Ascending aorta (tissue), 2 donors: ENCODE measurements at regions not wholly inside any gene's neighbourhood (a gene's known extent, or its start where the extent isn't known, plus 50 kb on each side); places are given as distances from the start of the nearest gene placed in this dataset.

Experiments
- DNase-seq, 2 donors: peaks; one replicate each; pipeline ENCODE4 v3.0.0-alpha.2; 2019; ENCODE audit warnings: low spot score in 2 of 2
- H3K27ac ChIP-seq, 2 donors: fragments of 200-600 bp; sonication (generic); one replicate each; pipeline ENCODE4 v1.5.1; 2016 to 2017; ENCODE audit warnings: mild to moderate bottlenecking in 1 of 2
- H3K27me3 ChIP-seq: fragments of 200-600 bp; sonication (generic); one replicate; pipeline ENCODE4 v1.5.1; 2017
- H3K36me3 ChIP-seq, 2 donors: fragments of 200-600 bp; sonication (generic); one replicate each; pipeline ENCODE4 v1.5.1; 2016
- H3K4me1 ChIP-seq, 2 donors: fragments of 200-600 bp; sonication (generic); one replicate each; pipeline ENCODE4 v1.5.1; 2016 to 2017; ENCODE audit warnings: mild to moderate bottlenecking in 1 of 2
- H3K4me3 ChIP-seq, 2 donors: fragments of 200-600 bp; sonication (generic); one replicate each; pipeline ENCODE4 v1.5.1; 2016 to 2017; ENCODE audit warnings: mild to moderate bottlenecking in 1 of 2
- H3K9me3 ChIP-seq, 2 donors: fragments of 200-600 bp; sonication (generic); one replicate each; pipeline ENCODE4 v1.5.1; 2016
- CTCF ChIP-seq, 3 experiments: fragments of 200-600 bp in 2 of 3; fragments of 450-650 bp in 1 of 3; sonication (generic) in 2 of 3; IDR thresholded peaks; one replicate each; pipeline ENCODE4 v1.5.1; 2016 to 2019; ENCODE audit warnings: antibody characterized with exemption in 3 of 3, mild to moderate bottlenecking in 1 of 3, moderate library complexity in 1 of 3
- intact Hi-C: fragments of 100-400 bp; cut with DNase I; formaldehyde crosslinking; loops from one replicate; pipeline ENCODE4 v1.15.1; 2023

- no peaks in the 10 kb centered on the region for H3K36me3 ChIP-seq
- H3K4me3 ChIP-seq = no peak overlapping the region
- no peaks in the 10 kb centered on the region for H3K27me3 ChIP-seq
- intact Hi-C loops = no loop called here
- H3K4me1 ChIP-seq = no peaks in the 10 kb centered on the region
- no peak overlapping the region for H3K27ac ChIP-seq
- no peak for TF ChIP-seq CTCF (IDR thresholded peaks at IDR 0.05)
- DNase-seq = no peak
- H3K9me3 ChIP-seq = no peaks in the 10 kb centered on the region
These were observed 281.1 kb downstream of the SH3GL2 start for GRCh38 chr9:17859987-17860386.

GRCh38 chr9:17862101-17862500, 283.2 kb downstream of the SH3GL2 start:
- intact Hi-C loops = no loop called here
- Histone ChIP-seq H3K27ac (no peak overlapping the region), H3K4me1 (no peaks in the 10 kb centered on the region), H3K36me3 (no peaks in the 10 kb centered on the region), H3K4me3 (no peak overlapping the region), H3K27me3 (no peaks in the 10 kb centered on the region), H3K9me3 (no peaks in the 10 kb centered on the region)
- no peak for TF ChIP-seq CTCF (IDR thresholded peaks at IDR 0.05)
- no peak for DNase-seq

- H3K36me3 ChIP-seq = no peaks in the 10 kb centered on the region
- DNase-seq = no peak
- H3K27ac ChIP-seq = no peak overlapping the region
- H3K27me3 ChIP-seq = no peaks in the 10 kb centered on the region
- no peak overlapping the region for H3K4me3 ChIP-seq
- intact Hi-C loops = no loop called here
- no peaks in the 10 kb centered on the region for H3K4me1 ChIP-seq
- H3K9me3 ChIP-seq = no peaks in the 10 kb centered on the region
- no peak for TF ChIP-seq CTCF (IDR thresholded peaks at IDR 0.05)
These were observed 283.8 kb downstream of the SH3GL2 start for GRCh38 chr9:17862629-17863028.

GRCh38 chr9:17863213-17863883, 284.5 kb downstream of the SH3GL2 start:
- Histone ChIP-seq H3K4me1 (no peaks in the 10 kb centered on the region), H3K9me3 (no peaks in the 10 kb centered on the region), H3K4me3 (no peak overlapping the region), H3K27me3 (no peaks in the 10 kb centered on the region), H3K27ac (no peak overlapping the region), H3K36me3 (no peaks in the 10 kb centered on the region)
- intact Hi-C loops = no loop called here
- TF ChIP-seq CTCF (IDR thresholded peaks at IDR 0.05) = no peak
- DNase-seq = no peak

- Histone ChIP-seq H3K27me3 (no peaks in the 10 kb centered on the region), H3K27ac (no peak overlapping the region), H3K36me3 (no peaks in the 10 kb centered on the region), H3K9me3 (no peaks in the 10 kb centered on the region), H3K4me3 (no peak overlapping the region), H3K4me1 (no peaks in the 10 kb centered on the region)
- no peak for DNase-seq
- TF ChIP-seq CTCF (IDR thresholded peaks at IDR 0.05) = no peak
- intact Hi-C loops = no loop called here
These were observed 285.1 kb downstream of the SH3GL2 start for GRCh38 chr9:17863924-17864323.

DNA sequence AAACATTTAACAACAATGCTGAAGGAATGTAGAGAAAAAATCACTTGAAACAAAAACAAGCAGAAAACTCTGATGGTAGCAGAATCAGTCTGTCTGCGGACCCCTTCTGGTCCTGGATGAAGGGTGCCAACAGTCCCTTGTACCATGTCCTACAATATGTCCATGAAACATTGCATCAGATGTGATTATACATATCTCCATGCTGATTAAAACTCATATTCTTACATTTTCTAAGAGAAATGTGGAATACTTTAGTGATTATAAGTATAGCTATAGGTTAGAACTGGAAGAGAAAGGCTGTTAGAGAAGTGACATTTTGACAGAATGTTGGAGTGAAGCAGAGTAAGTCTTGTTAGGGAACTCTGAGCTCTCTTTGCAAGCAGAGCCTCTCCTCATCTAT, 286.1 kb downstream of the SH3GL2 start:
- no peaks in the 10 kb centered on the region for H3K9me3 ChIP-seq
- no peak overlapping the region for H3K27ac ChIP-seq
- intact Hi-C loops = no loop called here
- no peak overlapping the region for H3K4me3 ChIP-seq
- H3K4me1 ChIP-seq = no peaks in the 10 kb centered on the region
- no peaks in the 10 kb centered on the region for H3K27me3 ChIP-seq
- TF ChIP-seq CTCF (IDR thresholded peaks at IDR 0.05) = no peak
- H3K36me3 ChIP-seq = no peaks in the 10 kb centered on the region
- DNase-seq = no peak
